Activated T-cell treated with anti-CD3 and anti-CD28 coated beads, Interleukin-2, amount 50 U/mL, for 4 hours (primary cell): ENCODE measurements at regions not wholly inside any gene's neighbourhood (a gene's known extent, or its start where the extent isn't known, plus 50 kb on each side); places are given as distances from the start of the nearest gene placed in this dataset.

Experiments used
- ATAC-seq, 2 donors: fragments of 200-7000 bp; cut with Tn5 transposase; one replicate each; pipeline ENCODE4 v1.10.0; 2021
- DNase-seq: peaks from one replicate; pipeline ENCODE4 v3.0.0-alpha.2; 2020
- H3K27me3 Mint-ChIP-seq: one replicate; pipeline ENCODE4 v1.8.0; 2021; ENCODE audit warnings: low read depth, mixed read lengths
- H3K36me3 Mint-ChIP-seq: one replicate; pipeline ENCODE4 v1.8.0; 2022; ENCODE audit warnings: mixed read lengths; ENCODE audit not compliant: insufficient read depth
- H3K4me1 Mint-ChIP-seq: one replicate; pipeline ENCODE4 v1.8.0; 2021; ENCODE audit warnings: low read depth, mixed read lengths
- H3K4me3 Mint-ChIP-seq: one replicate; pipeline ENCODE4 v1.8.0; 2021; ENCODE audit warnings: mild to moderate bottlenecking, moderate library complexity, mixed read lengths
- H3K9me3 Mint-ChIP-seq: one replicate; pipeline ENCODE4 v1.8.0; 2021; ENCODE audit warnings: mixed read lengths

DNA sequence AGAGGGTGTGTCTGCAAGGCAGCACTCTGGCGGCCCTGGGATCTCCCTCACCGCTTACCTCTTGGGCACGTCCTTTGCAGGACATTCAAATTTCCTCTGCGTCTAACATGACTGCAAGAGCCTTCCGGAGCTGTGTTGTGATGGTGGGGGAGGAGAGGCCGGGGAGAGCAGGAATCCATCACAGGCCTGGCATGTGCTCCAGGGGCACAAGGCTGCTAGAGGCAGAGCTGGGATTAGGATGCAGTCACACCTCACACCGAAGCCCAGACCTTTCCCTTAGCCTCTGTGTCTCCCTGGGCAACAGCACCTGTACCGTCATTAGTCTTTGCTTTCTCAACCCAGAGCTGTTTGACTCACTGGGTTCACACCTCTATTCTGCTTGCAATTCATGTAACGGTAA, 111.3 kb downstream of the CMPK2 start:
- no peak for ATAC-seq
- H3K4me3 Mint-ChIP-seq = no peak overlapping the region
- H3K36me3 Mint-ChIP-seq = no peaks in the 10 kb centered on the region
- H3K27me3 Mint-ChIP-seq = peaks cover 3% of the 10 kb centered on the region
- H3K4me1 Mint-ChIP-seq = no peaks in the 10 kb centered on the region
- no peak for DNase-seq
- H3K9me3 Mint-ChIP-seq = no peaks in the 10 kb centered on the region

DNA sequence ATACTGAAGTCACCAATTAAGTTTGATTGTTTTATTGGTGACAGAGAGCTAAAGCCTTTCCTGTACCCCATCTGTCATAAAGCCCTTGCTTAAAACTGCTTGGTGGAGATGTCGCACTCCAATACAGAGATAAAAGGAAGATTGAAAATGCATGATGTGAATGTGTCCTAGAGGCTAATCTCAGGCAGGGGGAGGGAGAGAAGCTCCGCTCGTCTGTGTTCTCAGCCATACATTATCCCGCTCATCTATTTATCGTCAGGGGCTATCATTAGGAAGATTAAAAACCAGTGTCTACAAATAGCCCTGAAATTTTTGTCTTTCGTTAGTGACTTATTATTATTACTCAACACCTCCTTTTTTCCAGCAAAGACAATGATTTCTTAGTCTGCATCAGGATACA, 110.3 kb downstream of the CMPK2 start:
- ATAC-seq (no peak), DNase-seq (no peak)
- peaks cover 3% of the 10 kb centered on the region for H3K27me3 Mint-ChIP-seq
- H3K4me3 Mint-ChIP-seq = no peak overlapping the region
- no peaks in the 10 kb centered on the region for H3K9me3 Mint-ChIP-seq
- H3K36me3 Mint-ChIP-seq = no peaks in the 10 kb centered on the region
- no peaks in the 10 kb centered on the region for H3K4me1 Mint-ChIP-seq

DNA sequence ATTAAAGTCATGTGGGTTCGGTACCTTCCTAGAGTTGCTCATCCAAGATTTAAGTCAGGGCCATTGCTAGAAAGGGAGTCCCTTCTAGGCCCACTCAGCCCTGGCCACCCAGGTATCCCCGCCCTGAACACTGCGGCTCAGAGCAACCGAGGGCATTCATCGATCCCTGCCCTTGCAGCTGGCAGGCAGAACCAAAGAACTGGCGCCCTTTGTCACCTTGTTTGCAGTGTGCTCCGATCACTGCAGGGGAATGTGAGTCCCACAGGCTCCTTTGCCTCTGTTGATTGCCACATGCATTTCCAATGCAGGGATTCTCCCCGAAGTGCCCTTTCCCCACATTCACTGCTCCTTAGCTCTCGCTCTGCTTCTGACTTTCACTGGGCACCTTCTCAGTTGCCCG, 108.5 kb downstream of the CMPK2 start:
- H3K4me1 Mint-ChIP-seq = no peaks in the 10 kb centered on the region
- H3K4me3 Mint-ChIP-seq = no peak overlapping the region
- H3K9me3 Mint-ChIP-seq = no peaks in the 10 kb centered on the region
- peaks cover 3% of the 10 kb centered on the region for H3K27me3 Mint-ChIP-seq
- H3K36me3 Mint-ChIP-seq = no peaks in the 10 kb centered on the region
- ATAC-seq (no peak), DNase-seq (no peak)

DNA sequence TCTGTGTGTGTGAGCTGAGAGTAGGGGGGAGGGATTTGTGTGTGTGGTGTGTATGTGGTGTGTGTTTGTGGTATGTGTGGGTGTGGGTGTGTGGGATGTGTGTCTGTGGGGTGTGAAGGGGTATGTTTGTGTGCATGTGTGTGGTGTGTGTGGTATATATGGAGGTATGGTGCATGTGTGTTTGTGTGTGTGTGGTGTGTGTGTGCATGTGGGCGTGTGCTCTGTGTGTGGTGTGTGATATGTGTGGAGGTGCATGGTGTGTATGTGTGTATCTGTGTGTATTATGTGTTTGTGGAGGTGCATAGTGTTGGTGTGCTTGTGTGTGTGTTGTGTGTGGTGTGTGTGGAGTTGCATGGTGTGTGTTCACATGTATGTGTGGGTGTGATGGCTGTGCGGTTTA, 106.0 kb downstream of the CMPK2 start:
- no peak for ATAC-seq

DNA sequence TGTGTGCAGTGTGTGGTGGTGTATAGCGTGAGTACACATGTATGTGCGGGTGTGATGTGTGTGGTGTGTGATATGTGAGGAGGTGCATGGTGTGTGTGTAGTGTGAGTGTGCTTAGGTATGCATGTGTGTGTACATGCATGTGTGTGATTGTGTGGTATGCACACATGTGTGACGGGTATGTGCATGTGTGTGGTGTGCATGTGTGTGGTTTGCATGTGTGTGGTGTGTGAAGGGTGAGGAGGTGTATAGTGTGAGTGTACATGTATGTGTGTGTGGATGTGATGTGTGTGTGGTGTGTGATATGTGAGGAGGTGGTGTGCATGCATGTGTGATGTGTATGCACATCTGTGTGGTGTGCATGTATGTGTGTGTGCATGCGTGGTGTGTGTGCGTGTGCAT, 105.6 kb downstream of the CMPK2 start:
- no peaks in the 10 kb centered on the region for H3K36me3 Mint-ChIP-seq
- DNase-seq (no peak), ATAC-seq (no peak)
- no peak overlapping the region for H3K4me3 Mint-ChIP-seq
- H3K9me3 Mint-ChIP-seq = no peaks in the 10 kb centered on the region
- H3K27me3 Mint-ChIP-seq = peaks cover 3% of the 10 kb centered on the region
- H3K4me1 Mint-ChIP-seq = no peaks in the 10 kb centered on the region

More for the DNA sequence above, 106.0 kb downstream of the CMPK2 start:
- peaks cover 3% of the 10 kb centered on the region for H3K27me3 Mint-ChIP-seq
- no peak overlapping the region for H3K4me3 Mint-ChIP-seq
- no peaks in the 10 kb centered on the region for H3K4me1 Mint-ChIP-seq
- H3K9me3 Mint-ChIP-seq = no peaks in the 10 kb centered on the region
- no peaks in the 10 kb centered on the region for H3K36me3 Mint-ChIP-seq
- no peak for DNase-seq

DNA sequence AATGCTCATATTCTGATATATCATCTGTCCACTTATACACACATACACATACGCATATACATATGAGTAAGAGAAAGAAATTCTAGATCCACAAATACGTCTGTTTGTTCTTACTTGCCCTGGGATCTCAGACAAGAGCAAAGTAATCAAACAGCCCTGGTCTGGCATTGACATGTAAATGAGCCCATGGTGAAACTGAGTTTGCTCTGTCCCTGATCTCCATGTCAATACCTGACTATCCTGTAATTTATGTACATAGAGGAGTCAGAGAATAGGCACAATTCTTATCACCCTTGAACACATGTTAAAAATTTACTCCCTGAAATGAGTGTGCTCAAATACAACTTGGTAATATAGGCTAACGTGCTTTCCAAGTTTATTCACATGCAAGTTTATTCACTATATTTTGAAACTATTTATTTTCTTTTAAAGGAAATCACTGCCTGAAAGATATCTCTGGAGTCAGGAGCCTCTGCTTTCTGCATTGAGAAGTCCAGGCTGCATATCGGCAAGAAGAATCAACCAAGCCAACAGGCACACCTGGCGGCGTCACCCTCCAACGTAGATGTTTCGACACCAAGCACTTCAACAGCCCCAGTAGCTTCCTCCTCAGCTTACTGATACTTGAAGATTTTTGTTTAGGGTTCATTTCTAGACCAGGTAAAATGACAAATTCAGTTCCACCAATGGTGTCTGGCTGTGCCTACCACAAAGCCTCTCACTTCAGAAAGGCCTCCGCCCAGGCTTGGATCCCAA, 100.6 kb downstream of the CMPK2 start:
- no peaks in the 10 kb centered on the region for H3K9me3 Mint-ChIP-seq
- H3K4me3 Mint-ChIP-seq = no peak overlapping the region
- H3K36me3 Mint-ChIP-seq = no peaks in the 10 kb centered on the region
- H3K4me1 Mint-ChIP-seq = no peaks in the 10 kb centered on the region
- no peaks in the 10 kb centered on the region for H3K27me3 Mint-ChIP-seq
- DNase-seq (no peak), ATAC-seq (no peak)

DNA sequence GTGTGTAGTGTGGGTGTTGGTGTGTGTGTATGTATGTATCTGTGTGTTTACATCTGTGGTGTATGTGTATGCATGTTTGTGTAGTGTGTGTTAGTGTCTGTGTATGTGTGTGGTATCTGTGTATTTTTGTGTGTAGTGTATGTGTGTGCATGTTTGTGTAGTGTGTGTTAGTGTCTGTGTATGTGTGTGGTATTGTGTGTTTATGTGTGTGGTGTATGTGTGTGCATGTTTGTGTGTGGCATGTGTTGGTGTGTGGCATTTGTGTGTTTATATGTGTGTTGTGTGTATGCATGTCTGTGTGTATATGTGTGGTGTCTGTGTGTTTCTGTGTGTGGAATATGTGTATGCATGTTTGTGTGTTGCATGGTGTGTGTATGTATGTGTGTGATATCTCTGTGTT, 96.4 kb downstream of the CMPK2 start:
- no peaks in the 10 kb centered on the region for H3K36me3 Mint-ChIP-seq
- H3K9me3 Mint-ChIP-seq = no peaks in the 10 kb centered on the region
- no peak overlapping the region for H3K4me3 Mint-ChIP-seq
- H3K4me1 Mint-ChIP-seq = peaks cover 6% of the 10 kb centered on the region
- DNase-seq (no peak), ATAC-seq (no peak)
- H3K27me3 Mint-ChIP-seq = peaks cover 24% of the 10 kb centered on the region

DNA sequence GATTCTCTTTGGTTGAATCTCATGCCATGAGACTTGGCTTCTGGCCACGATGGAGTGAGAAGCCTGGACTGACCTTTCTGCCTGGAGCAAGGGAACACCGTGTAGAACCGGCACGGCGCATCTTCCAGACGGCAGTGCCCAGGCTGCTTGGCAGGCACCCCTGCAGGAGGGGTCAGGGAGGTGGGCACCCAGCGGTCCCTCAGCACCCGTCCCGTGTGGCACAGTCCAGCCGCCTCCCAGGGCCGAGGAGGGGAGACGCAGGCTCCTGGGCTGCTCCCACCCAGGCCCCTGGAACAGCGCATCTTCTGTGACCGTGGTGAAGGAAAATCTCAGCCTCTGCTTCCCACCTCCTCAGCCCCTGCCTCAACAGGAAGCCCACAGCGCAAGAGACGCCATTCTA, 95.7 kb downstream of the CMPK2 start:
- ATAC-seq = no peak

DNA sequence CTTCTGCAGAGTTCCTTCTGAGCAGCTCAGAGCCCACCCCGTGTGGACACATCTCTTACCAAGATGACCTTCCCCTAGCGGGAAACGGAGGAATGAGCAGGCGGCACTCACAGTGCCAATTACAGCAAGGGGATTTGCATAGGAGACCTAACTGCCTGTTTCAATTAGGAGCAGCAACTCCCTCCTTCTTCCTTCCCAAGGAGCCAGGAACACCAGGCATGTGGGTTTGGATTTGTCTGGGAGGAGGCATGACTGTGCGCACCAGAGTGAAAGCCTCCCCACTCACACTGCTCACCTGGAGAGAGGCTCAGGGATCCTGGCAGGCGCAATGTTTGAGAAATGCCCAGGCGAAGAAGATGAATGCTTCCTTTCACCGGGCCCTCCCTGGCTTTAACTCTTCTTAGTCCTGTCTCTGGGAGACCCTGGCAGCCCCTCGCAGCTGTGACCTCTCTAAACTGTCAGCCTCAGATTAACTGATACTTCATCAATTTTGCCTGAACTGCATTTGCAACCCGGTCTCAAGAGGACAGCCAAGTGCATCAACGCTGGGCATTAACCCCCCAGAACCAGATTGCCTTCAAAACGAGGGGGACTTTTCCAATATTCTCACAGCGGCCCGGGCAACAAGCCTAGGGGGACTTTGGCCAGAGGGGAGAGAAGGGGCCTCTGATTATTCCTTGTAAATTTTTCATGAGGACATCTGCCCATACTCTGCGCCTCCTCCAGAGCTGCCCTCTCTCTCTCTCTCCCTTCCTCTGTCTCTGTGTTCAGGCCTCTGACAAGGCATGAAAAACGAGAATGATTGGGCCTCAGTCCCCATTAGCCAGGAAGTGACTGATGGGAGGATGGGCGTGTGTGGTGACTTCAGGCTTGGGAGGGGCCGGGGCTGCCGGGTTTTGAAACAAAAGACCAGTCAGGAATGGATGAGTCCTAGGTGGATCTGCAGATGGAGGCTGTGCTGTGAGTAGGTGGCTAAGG, 93.8 kb downstream of the CMPK2 start:
- peaks cover 6% of the 10 kb centered on the region for H3K4me1 Mint-ChIP-seq
- no peak for DNase-seq
- ATAC-seq = no peak
- H3K9me3 Mint-ChIP-seq = no peaks in the 10 kb centered on the region
- H3K4me3 Mint-ChIP-seq = no peak overlapping the region
- no peaks in the 10 kb centered on the region for H3K36me3 Mint-ChIP-seq
- peaks cover 24% of the 10 kb centered on the region for H3K27me3 Mint-ChIP-seq

More for the DNA sequence above, 95.7 kb downstream of the CMPK2 start:
- H3K4me3 Mint-ChIP-seq = no peak overlapping the region
- no peaks in the 10 kb centered on the region for H3K9me3 Mint-ChIP-seq
- no peaks in the 10 kb centered on the region for H3K36me3 Mint-ChIP-seq
- H3K4me1 Mint-ChIP-seq = peaks cover 6% of the 10 kb centered on the region
- no peak for DNase-seq
- peaks cover 24% of the 10 kb centered on the region for H3K27me3 Mint-ChIP-seq

DNA sequence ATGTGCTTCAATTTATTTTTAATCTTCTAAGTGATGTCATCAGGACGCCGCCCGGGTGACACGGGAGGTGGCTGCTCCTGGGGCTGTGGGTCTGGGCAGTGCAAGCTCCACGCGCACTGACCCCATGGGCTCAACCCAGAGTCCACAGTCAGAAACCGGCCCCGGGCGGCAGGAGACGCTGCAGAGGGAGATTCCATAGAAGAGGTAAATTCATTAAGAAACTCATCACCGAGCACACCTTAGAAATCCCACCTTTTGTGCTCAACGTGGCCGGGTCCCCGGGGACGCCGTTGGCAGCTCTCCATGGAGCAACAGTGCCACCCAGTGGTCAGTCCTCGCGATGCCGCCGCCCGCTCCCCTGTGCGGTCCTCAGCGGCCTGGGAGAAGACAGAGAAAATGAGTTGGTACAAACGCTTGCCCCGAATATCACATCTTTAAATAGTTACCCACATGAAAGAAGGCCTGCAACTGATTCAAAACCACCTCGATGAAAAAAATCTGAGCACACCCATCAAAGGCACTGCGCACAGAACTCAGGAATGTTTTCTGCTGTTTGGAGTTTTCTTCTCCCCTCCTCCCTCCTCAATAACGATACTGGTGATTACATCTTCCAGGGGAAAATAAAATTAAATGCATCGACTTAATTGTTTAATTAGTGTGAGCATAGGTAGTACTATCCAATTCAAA, 92.6 kb downstream of the CMPK2 start:
- no peaks in the 10 kb centered on the region for H3K36me3 Mint-ChIP-seq
- H3K9me3 Mint-ChIP-seq = no peaks in the 10 kb centered on the region
- peaks cover 6% of the 10 kb centered on the region for H3K4me1 Mint-ChIP-seq
- DNase-seq = peak; percentile 66
- peaks cover 24% of the 10 kb centered on the region for H3K27me3 Mint-ChIP-seq
- peak; percentile 86 to 92 for ATAC-seq
- peak overlapping the region; percentile 26 for H3K4me3 Mint-ChIP-seq

DNA sequence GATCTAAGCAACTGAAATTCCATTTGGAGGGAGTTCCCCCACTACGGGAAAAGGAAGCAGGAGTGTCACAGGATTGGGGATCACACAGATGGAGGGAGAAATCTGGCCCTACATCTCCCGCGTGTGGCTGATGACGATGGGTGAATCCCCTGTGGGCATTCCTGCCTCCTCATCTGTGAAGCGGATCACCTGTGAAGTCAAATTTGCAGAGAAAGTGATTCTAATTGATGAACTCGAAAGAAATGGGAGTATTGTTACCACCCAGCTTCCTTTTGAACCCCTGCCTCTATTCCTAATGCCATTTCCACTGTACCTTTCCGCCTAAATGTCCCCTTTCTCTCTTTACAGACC, 92.0 kb downstream of the CMPK2 start:
- H3K9me3 Mint-ChIP-seq = no peaks in the 10 kb centered on the region
- no peak for ATAC-seq
- no peaks in the 10 kb centered on the region for H3K36me3 Mint-ChIP-seq
- H3K4me3 Mint-ChIP-seq = no peak overlapping the region
- no peak for DNase-seq
- H3K27me3 Mint-ChIP-seq = peaks cover 24% of the 10 kb centered on the region
- H3K4me1 Mint-ChIP-seq = peaks cover 6% of the 10 kb centered on the region

DNA sequence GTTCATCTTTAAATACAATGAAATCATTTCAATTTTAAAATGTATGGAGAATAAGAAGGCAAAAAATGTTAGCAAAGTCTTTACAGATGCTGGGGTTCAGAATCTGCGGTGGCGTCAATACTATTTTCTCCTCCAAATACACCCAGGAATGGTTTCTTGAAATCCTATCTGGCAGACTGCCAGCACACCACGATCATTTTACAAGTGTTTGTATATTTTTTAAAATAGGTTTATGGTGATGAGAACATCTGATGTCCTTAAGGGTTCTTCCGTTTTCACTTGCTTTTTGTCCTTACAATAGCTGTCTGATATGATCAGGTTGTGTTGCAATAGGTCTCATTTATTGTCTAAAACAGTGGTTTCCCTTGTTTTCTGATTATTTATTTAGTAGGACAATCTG, 89.6 kb downstream of the CMPK2 start:
- Mint-ChIP-seq H3K36me3 (no peaks in the 10 kb centered on the region), H3K9me3 (no peaks in the 10 kb centered on the region), H3K4me3 (no peak overlapping the region), H3K4me1 (peaks cover 10% of the 10 kb centered on the region), H3K27me3 (peaks cover 21% of the 10 kb centered on the region)
- no peak for ATAC-seq
- DNase-seq = no peak

DNA sequence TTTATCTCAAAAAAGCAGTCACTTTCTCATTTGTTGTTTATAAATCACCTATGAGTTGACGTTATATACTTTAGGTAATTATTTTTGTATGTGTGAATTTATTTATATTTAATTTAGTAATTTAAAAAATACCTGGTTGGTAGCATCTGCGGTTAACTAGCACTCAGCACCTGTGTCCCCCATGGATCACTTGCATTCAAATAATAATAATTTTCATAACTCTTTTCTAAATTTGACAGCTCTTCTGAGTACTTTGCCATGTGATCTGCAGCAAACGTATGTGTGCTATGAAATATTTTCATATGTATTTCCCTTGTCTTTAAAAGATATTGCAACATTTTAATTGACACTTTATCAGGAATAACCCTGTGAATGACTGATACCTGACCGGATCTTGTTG, 88.1 kb downstream of the CMPK2 start:
- H3K27me3 Mint-ChIP-seq = peaks cover 16% of the 10 kb centered on the region
- DNase-seq (no peak), ATAC-seq (no peak)
- H3K4me1 Mint-ChIP-seq = peaks cover 15% of the 10 kb centered on the region
- no peaks in the 10 kb centered on the region for H3K9me3 Mint-ChIP-seq
- no peaks in the 10 kb centered on the region for H3K36me3 Mint-ChIP-seq
- no peak overlapping the region for H3K4me3 Mint-ChIP-seq

DNA sequence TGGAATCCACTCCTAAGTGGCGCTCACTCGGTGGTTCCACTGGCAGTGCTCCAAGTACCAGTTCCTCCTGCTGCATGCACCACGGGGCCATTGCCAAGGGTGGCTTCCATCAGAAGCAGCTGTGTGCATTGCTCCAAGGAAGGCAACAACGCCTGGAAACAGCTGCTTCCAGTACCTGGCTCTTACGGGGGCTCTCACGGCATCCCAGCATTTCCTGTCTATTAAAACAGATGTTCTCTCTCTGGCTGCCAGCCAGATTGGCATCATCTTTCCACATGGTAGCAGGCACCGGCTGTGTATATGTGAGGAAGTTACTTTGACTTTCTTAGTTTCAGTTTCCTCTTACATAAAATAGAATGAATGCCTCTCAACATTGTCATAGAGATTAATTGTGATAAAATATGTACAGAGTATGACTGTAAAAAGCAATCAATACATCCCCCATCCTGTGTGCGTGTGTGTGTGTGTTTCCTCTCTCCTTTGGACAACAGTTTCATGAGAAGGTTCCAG, 84.9 kb downstream of the CMPK2 start:
- Mint-ChIP-seq H3K4me1 (peaks cover 9% of the 10 kb centered on the region), H3K27me3 (no peaks in the 10 kb centered on the region), H3K9me3 (no peaks in the 10 kb centered on the region), H3K36me3 (no peaks in the 10 kb centered on the region), H3K4me3 (peak overlapping the region; percentile 14)
- DNase-seq = no peak
- ATAC-seq = peak in 1 of 2 donors; percentile 48
